ENCODE measurements at regions not wholly inside any gene's neighbourhood (a gene's known extent, or its start where the extent isn't known, plus 50 kb on each side); places are given as distances from the start of the nearest gene placed in this dataset.

DNA sequence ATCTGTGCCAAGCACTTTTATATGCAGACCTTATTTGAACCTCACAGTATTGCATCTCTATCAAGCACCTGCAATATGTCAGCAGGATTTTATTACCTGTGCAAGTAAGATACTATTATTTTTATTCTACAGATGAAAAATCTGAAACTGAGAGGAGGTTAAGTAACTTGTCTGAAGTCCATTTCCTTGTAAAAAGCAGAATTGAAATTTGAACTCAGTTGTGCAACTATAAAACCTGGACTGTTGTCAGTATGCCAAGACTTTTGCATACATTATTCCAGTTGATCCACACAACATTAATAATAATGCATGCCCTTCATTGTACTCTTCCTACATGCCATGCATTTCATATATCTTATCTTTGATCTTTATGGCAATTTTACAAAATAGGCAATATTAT, 82.2 kb upstream of the BRINP1 start:
- TF ChIP-seq POLR2A (IDR thresholded peaks at IDR 0.05) = no peak
- TF ChIP-seq, protein P1, sequence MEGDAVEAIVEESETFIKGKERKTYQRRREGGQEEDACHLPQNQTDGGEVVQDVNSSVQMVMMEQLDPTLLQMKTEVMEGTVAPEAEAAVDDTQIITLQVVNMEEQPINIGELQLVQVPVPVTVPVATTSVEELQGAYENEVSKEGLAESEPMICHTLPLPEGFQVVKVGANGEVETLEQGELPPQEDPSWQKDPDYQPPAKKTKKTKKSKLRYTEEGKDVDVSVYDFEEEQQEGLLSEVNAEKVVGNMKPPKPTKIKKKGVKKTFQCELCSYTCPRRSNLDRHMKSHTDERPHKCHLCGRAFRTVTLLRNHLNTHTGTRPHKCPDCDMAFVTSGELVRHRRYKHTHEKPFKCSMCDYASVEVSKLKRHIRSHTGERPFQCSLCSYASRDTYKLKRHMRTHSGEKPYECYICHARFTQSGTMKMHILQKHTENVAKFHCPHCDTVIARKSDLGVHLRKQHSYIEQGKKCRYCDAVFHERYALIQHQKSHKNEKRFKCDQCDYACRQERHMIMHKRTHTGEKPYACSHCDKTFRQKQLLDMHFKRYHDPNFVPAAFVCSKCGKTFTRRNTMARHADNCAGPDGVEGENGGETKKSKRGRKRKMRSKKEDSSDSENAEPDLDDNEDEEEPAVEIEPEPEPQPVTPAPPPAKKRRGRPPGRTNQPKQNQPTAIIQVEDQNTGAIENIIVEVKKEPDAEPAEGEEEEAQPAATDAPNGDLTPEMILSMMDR (IDR thresholded peaks at IDR 0.05) = no peak
